H9 (cell line): ENCODE measurements at regions not wholly inside any gene's neighbourhood (a gene's known extent, or its start where the extent isn't known, plus 50 kb on each side); places are given as distances from the start of the nearest gene placed in this dataset.

Experiments used
- DNase-seq: peaks from one replicate; pipeline ENCODE4 v3.0.0-alpha.2; 2017
- H2AFZ ChIP-seq: one replicate; pipeline ENCODE4 v1.6.1; 2013; ENCODE audit warnings: mild to moderate bottlenecking, low read length, control low read depth, moderate library complexity
- H2AK5ac ChIP-seq: 2 replicates; pipeline ENCODE4 v1.6.1; 2013; ENCODE audit warnings: low read length, control low read depth, mixed read lengths; ENCODE audit not compliant: insufficient read length
- H2BK120ac ChIP-seq: one replicate; pipeline ENCODE4 v1.6.1; 2013; ENCODE audit warnings: low read depth, mild to moderate bottlenecking, low read length, control low read depth, inconsistent platforms; ENCODE audit not compliant: poor library complexity, severe bottlenecking
- H2BK12ac ChIP-seq: 2 replicates; pipeline ENCODE4 v1.6.1; 2013; ENCODE audit warnings: low read length, control low read depth, mixed read lengths, low read depth; ENCODE audit not compliant: insufficient read length
- H2BK15ac ChIP-seq: 2 replicates; pipeline ENCODE4 v1.6.1; 2013; ENCODE audit warnings: low read depth, low read length, control low read depth
- H2BK20ac ChIP-seq: one replicate; pipeline ENCODE4 v1.6.1; 2013; ENCODE audit warnings: low read depth, mild to moderate bottlenecking, low read length, control low read depth, inconsistent platforms; ENCODE audit not compliant: poor library complexity, severe bottlenecking
- H2BK5ac ChIP-seq: 2 replicates; pipeline ENCODE4 v1.6.1; 2013; ENCODE audit warnings: low read length, control low read depth, mixed read lengths; ENCODE audit not compliant: insufficient read length
- H3K14ac ChIP-seq: 2 replicates; pipeline ENCODE4 v1.6.1; 2013; ENCODE audit warnings: low read length, control low read depth; ENCODE audit not compliant: insufficient read depth
- H3K18ac ChIP-seq: 2 replicates; pipeline ENCODE4 v1.6.1; 2013; ENCODE audit warnings: low read depth, mild to moderate bottlenecking, mixed read lengths, low read length, control low read depth; ENCODE audit not compliant: insufficient read length
- H3K23ac ChIP-seq: 2 replicates; pipeline ENCODE4 v1.6.1; 2013; ENCODE audit warnings: low read length, control low read depth, mixed read lengths, low read depth; ENCODE audit not compliant: insufficient read length
- H3K23me2 ChIP-seq: 2 replicates; pipeline ENCODE4 v1.6.1; 2013; ENCODE audit warnings: low read depth, mild to moderate bottlenecking, mixed read lengths, low read length, control low read depth; ENCODE audit not compliant: insufficient read length, poor library complexity, severe bottlenecking
- H3K27ac ChIP-seq: 2 replicates; pipeline ENCODE4 v1.5.1; 2013; ENCODE audit warnings: low read length, control low read depth, mixed read lengths, low read depth; ENCODE audit not compliant: insufficient read length
- H3K27me3 ChIP-seq: 2 replicates; pipeline ENCODE4 v1.6.1; 2013; ENCODE audit warnings: low read length, control low read depth, inconsistent platforms; ENCODE audit not compliant: insufficient read depth
- H3K4ac ChIP-seq: 2 replicates; pipeline ENCODE4 v1.6.1; 2013; ENCODE audit warnings: low read depth, mild to moderate bottlenecking, control low read depth, inconsistent platforms, low read length, moderate library complexity
- H3K4me1 ChIP-seq: 2 replicates; pipeline ENCODE4 v1.6.1; 2013; ENCODE audit warnings: low read length, control low read depth, inconsistent platforms; ENCODE audit not compliant: insufficient read depth
- H3K4me2 ChIP-seq: 2 replicates; pipeline ENCODE4 v1.6.1; 2013; ENCODE audit warnings: low read length, control low read depth, mixed read lengths; ENCODE audit not compliant: insufficient read length, insufficient read depth
- H3K56ac ChIP-seq: 2 replicates; pipeline ENCODE4 v1.6.1; 2013; ENCODE audit warnings: low read depth, mild to moderate bottlenecking, mixed read lengths, low read length, control low read depth; ENCODE audit not compliant: insufficient read length
- H3K79me1 ChIP-seq: 2 replicates; pipeline ENCODE4 v1.6.1; 2013; ENCODE audit warnings: low read depth, mild to moderate bottlenecking, moderate library complexity, low read length, control low read depth, inconsistent platforms; ENCODE audit not compliant: insufficient read depth, poor library complexity, severe bottlenecking
- H3K79me2 ChIP-seq: 2 replicates; pipeline ENCODE4 v1.6.1; 2013; ENCODE audit warnings: low read length, control low read depth, inconsistent platforms; ENCODE audit not compliant: insufficient read depth
- H3K9ac ChIP-seq: 2 replicates; pipeline ENCODE4 v1.6.1; 2013; ENCODE audit warnings: low read length, control low read depth, mixed read lengths; ENCODE audit not compliant: insufficient read length; ENCODE audit errors: extremely low read depth
- H3K9me3 ChIP-seq: one replicate; pipeline ENCODE4 v1.6.1; 2013; ENCODE audit warnings: low read depth, low read length, inconsistent platforms; ENCODE audit not compliant: control insufficient read depth
- H3T11ph ChIP-seq: one replicate; pipeline ENCODE4 v1.6.1; 2013; ENCODE audit warnings: mild to moderate bottlenecking, low read length, control low read depth, inconsistent platforms
- H4K20me1 ChIP-seq: one replicate; pipeline ENCODE4 v1.6.1; 2013; ENCODE audit not compliant: control insufficient read depth, insufficient read length, insufficient read depth
- H4K5ac ChIP-seq: 2 replicates; pipeline ENCODE4 v1.6.1; 2013; ENCODE audit warnings: low read depth, mild to moderate bottlenecking, mixed read lengths, low read length, control low read depth; ENCODE audit not compliant: insufficient read length
- H4K8ac ChIP-seq: replicated peaks from 2 replicates; pipeline ENCODE4 v1.6.1; 2013; ENCODE audit warnings: low read length, control low read depth, mixed read lengths, low read depth; ENCODE audit not compliant: insufficient read length
- H4K91ac ChIP-seq: 2 replicates; pipeline ENCODE4 v1.6.1; 2013; ENCODE audit warnings: low read depth, mild to moderate bottlenecking, moderate library complexity, mixed read lengths, low read length, control low read depth; ENCODE audit not compliant: insufficient read length
- H3K27ac Mint-ChIP-seq, 3 experiments: 2 replicates in 2 of 3; 3 replicates in 1 of 3; pipeline ENCODE4 v1.8.0; 2020 to 2021; ENCODE audit warnings: mixed read lengths in 3 of 3, mild to moderate bottlenecking in 1 of 3, moderate library complexity in 1 of 3
- H3K27me3 Mint-ChIP-seq: 2 replicates; pipeline ENCODE4 v1.8.0; 2021; ENCODE audit warnings: low read depth, mild to moderate bottlenecking, moderate library complexity, mixed read lengths
- H3K36me3 Mint-ChIP-seq, 3 experiments: 2 replicates in 2 of 3; 3 replicates in 1 of 3; pipeline ENCODE4 v1.8.0; 2020 to 2021; ENCODE audit warnings: low read depth in 3 of 3, mixed read lengths in 3 of 3; ENCODE audit not compliant: insufficient read depth in 1 of 3
- H3K4me1 Mint-ChIP-seq, 2 experiments: 2 replicates each; pipeline ENCODE4 v1.8.0; 2020; ENCODE audit warnings: mixed read lengths in 2 of 2
- H3K4me3 Mint-ChIP-seq, 2 experiments: 2 replicates in 1 of 2; 3 replicates in 1 of 2; pipeline ENCODE4 v1.8.0; 2020 to 2021; ENCODE audit warnings: mild to moderate bottlenecking in 2 of 2, mixed read lengths in 2 of 2, moderate library complexity in 1 of 2
- H3K9me3 Mint-ChIP-seq, 2 experiments: 2 replicates in 1 of 2; 3 replicates in 1 of 2; pipeline ENCODE4 v1.8.0; 2020; ENCODE audit warnings: mild to moderate bottlenecking in 2 of 2, mixed read lengths in 2 of 2, moderate library complexity in 1 of 2
- WGBS: extraction: QIAGEN DNeasy Blood & Tissue Kit; methylation state at CpG from one replicate; pipeline ENCODE4 v1.1.7; 2013; ENCODE audit warnings: missing lambda C conversion rate, low lambda C conversion rate, mixed read lengths; ENCODE audit not compliant: insufficient read length; ENCODE audit errors: extremely low coverage; 5-methylcytosine and 5-hydroxymethylcytosine counted together
- TF ChIP-seq, protein P1 (sequence below): fragments of 200-600 bp; sonication (generic); conservative IDR thresholded peaks from 3 replicates; pipeline ENCODE4 v1.8.0; 2021; ENCODE audit warnings: antibody characterized with exemption, mild to moderate bottlenecking

GRCh38 chr12:30021051-30021833 lies 237.5 kb upstream of the TMTC1 start:
- no peak overlapping the region for H2BK12ac ChIP-seq
- no peaks in the 10 kb centered on the region for H3K79me2 ChIP-seq
- no peak overlapping the region for H3K9ac ChIP-seq
- no peak overlapping the region for H3K4me3 Mint-ChIP-seq
- no peak for DNase-seq
- H3K14ac ChIP-seq, result no peak overlapping the region
- no peak overlapping the region for H2BK5ac ChIP-seq
- no peak overlapping the region for H2AFZ ChIP-seq
- H3K4ac ChIP-seq, result no peak overlapping the region
- H3K9me3 Mint-ChIP-seq, result peaks cover 22 to 26% of the 10 kb centered on the region in 2 experiments
- H2AK5ac ChIP-seq, result no peak overlapping the region
- peaks cover 15 to 21% (median 17%) of the 10 kb centered on the region in 3 experiments for H3K36me3 Mint-ChIP-seq
- H3K79me1 ChIP-seq, result no peaks in the 10 kb centered on the region
- no peak overlapping the region for H3K4me2 ChIP-seq
- no peaks in the 10 kb centered on the region for H3K27me3 ChIP-seq
- no peak overlapping the region for H3K18ac ChIP-seq
- H4K91ac ChIP-seq, result no peak overlapping the region
- no peak overlapping the region for H3K27ac Mint-ChIP-seq
- H3K23me2 ChIP-seq, result no peaks in the 10 kb centered on the region
- H4K5ac ChIP-seq, result no peak overlapping the region
- H3K4me1 Mint-ChIP-seq, result peaks cover 3% of the 10 kb centered on the region in 2 experiments; a peak in 3 of 4 replicates
- no peak overlapping the region for H2BK20ac ChIP-seq
- H3K4me1 ChIP-seq, result no peaks in the 10 kb centered on the region; the same call in 1 of the 2 replicates
- H3K23ac ChIP-seq, result no peak overlapping the region
- H3K27ac ChIP-seq, result no peak overlapping the region
- H4K8ac ChIP-seq, result no peak overlapping the region
- WGBS, result no CpG with 5 or more reads among the region's 2 CpGs
- H3T11ph ChIP-seq, result no peak overlapping the region
- no peaks in the 10 kb centered on the region for H3K9me3 ChIP-seq
- H3K56ac ChIP-seq, result no peak overlapping the region
- no peaks in the 10 kb centered on the region for H3K27me3 Mint-ChIP-seq
- no peak overlapping the region for H2BK120ac ChIP-seq
- TF ChIP-seq, protein P1, sequence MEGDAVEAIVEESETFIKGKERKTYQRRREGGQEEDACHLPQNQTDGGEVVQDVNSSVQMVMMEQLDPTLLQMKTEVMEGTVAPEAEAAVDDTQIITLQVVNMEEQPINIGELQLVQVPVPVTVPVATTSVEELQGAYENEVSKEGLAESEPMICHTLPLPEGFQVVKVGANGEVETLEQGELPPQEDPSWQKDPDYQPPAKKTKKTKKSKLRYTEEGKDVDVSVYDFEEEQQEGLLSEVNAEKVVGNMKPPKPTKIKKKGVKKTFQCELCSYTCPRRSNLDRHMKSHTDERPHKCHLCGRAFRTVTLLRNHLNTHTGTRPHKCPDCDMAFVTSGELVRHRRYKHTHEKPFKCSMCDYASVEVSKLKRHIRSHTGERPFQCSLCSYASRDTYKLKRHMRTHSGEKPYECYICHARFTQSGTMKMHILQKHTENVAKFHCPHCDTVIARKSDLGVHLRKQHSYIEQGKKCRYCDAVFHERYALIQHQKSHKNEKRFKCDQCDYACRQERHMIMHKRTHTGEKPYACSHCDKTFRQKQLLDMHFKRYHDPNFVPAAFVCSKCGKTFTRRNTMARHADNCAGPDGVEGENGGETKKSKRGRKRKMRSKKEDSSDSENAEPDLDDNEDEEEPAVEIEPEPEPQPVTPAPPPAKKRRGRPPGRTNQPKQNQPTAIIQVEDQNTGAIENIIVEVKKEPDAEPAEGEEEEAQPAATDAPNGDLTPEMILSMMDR, result no peak
- no peaks in the 10 kb centered on the region for H4K20me1 ChIP-seq
- no peak overlapping the region for H2BK15ac ChIP-seq
